ENCODE measurements at regions not wholly inside any gene's neighbourhood (a gene's known extent, or its start where the extent isn't known, plus 50 kb on each side); places are given as distances from the start of the nearest gene placed in this dataset.

DNA sequence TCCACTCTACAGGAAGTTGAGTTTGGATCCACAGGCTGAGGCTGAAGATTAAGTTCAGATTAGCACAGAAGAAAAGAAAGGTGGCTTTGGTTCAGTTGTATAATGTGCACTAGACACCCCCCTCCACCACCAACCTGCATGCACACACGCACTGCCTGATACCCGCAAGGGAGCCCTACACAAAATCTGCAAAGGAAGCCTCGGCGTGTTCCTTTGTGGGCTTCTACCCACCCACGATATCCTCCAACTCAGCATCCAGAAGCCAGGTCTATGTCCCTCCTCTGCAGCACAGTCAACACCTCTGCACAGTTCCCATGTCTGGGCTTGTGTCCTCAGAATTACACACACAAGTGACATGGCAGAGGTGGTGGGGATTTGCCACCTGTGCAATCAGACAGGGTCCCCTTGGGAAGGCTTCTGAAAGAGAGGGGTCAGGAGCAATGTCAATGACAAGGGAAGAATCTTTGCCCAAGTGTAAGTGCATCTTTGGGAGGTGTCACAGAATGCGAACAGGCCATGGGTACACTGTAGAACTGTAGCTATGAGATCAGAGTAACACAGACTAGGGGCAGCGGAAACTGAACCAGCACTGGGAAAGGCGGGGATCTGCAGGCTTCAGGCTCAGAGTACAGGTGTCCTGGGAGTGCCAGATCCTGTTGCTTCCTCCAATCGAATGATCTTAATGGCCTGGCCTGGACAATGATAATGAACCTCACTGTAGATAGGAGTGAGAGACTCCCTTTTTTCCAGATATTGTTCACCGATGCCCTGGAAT lies 148.6 kb upstream of the ETV3 start:
- no peaks in the 10 kb centered on the region for H3K36me3 ChIP-seq (ENCODE audit: control insufficient read depth, insufficient read depth, low read length)
- H3K4me1 ChIP-seq (ENCODE audit: control insufficient read depth, insufficient read depth, low read length) = no peaks in the 10 kb centered on the region
- H3K4me3 ChIP-seq (ENCODE audit: insufficient read depth, low read depth, low read length) = no peak overlapping the region

DNA sequence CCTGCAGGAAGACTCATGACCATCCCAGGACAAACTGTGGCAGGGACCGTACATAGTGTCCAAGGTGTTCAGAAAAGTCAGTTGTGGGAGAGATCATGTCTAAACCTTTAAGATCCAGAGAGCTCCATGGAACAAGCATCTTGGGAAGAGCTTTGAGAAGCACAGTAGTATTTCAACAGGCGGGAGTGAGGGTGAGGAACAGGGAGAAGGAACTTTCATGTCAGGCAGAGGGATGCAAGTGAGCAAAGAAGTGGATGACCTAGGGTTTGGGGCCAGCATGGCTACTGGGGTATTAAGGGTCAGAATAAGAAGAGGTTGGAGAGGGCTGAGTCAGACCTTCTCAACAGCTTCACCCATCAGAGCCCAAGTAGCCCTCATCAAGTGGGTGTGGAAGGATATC lies 147.9 kb upstream of the ETV3 start:
- Histone ChIP-seq H3K27ac (ENCODE audit: insufficient read depth, low read depth, low read length, poor library complexity, severe bottlenecking) (no peak overlapping the region), H3K4me1 (ENCODE audit: control insufficient read depth, insufficient read depth, low read length) (no peaks in the 10 kb centered on the region), H3K9me3 (ENCODE audit: control insufficient read depth, low read length) (no peaks in the 10 kb centered on the region), H3K36me3 (ENCODE audit: control insufficient read depth, insufficient read depth, low read length) (no peaks in the 10 kb centered on the region), H3K4me3 (ENCODE audit: insufficient read depth, low read depth, low read length) (no peak overlapping the region), H3K27me3 (ENCODE audit: control insufficient read depth, insufficient read depth, low read length, poor library complexity, severe bottlenecking) (no peaks in the 10 kb centered on the region)
- WGBS, 2 experiments = 88 to 90% methylated on average over 2 of the region's 2 CpGs

More for the DNA sequence above, 148.6 kb upstream of the ETV3 start:
- H3K9me3 ChIP-seq (ENCODE audit: control insufficient read depth, low read length) = no peaks in the 10 kb centered on the region
- H3K27me3 ChIP-seq (ENCODE audit: control insufficient read depth, insufficient read depth, low read length, poor library complexity, severe bottlenecking) = no peaks in the 10 kb centered on the region
- WGBS, 2 experiments = 95 to 96% methylated on average over 10 of the region's 10 CpGs
- no peak overlapping the region for H3K27ac ChIP-seq (ENCODE audit: insufficient read depth, low read depth, low read length, poor library complexity, severe bottlenecking)

DNA sequence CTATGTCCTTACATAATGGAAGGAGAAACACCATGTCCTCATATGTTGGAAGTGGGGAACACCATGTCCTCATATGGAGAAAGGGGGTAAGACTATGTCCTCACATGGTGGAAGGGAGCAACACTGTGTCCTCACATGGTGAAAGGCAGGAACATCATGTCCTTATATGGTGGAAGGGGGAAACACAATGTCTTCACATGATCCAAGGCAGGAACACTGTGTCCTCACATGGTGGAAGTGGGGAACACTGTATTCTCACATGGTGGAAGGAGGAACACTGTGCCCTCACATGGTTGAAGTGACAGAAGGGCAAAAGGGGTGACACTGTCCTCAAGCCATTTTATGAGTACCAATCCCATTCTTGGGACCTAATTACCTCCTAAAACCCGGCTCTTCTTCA lies 146.3 kb upstream of the ETV3 start:
- no peak overlapping the region for H3K27ac ChIP-seq (ENCODE audit: insufficient read depth, low read depth, low read length, poor library complexity, severe bottlenecking)
- H3K4me1 ChIP-seq (ENCODE audit: control insufficient read depth, insufficient read depth, low read length) = no peaks in the 10 kb centered on the region
- H3K27me3 ChIP-seq (ENCODE audit: control insufficient read depth, insufficient read depth, low read length, poor library complexity, severe bottlenecking) = no peaks in the 10 kb centered on the region
- no peak overlapping the region for H3K4me3 ChIP-seq (ENCODE audit: insufficient read depth, low read depth, low read length)
- no peaks in the 10 kb centered on the region for H3K36me3 ChIP-seq (ENCODE audit: control insufficient read depth, insufficient read depth, low read length)
- WGBS, 2 experiments = 90 to 93% methylated on average over 1 of the region's 1 CpG
- H3K9me3 ChIP-seq (ENCODE audit: control insufficient read depth, low read length) = no peaks in the 10 kb centered on the region

DNA sequence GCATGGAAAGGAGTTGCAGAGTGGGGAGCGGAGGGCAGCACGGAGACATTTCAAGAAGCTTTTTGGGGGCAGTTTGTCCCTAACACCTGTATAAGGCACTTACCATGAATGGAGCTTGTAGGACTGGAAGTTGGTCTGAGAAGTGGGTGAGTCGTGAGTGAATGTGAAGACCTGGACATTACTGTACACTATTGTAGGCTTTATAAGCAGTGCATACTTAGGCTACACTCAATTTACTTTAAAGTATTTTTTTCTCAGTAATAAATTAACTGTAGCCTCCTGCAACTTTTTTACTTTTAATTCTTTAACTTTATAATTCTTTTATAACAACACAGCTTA lies 141.6 kb upstream of the ETV3 start:
- Histone ChIP-seq H3K9me3 (ENCODE audit: control insufficient read depth, low read length) (no peaks in the 10 kb centered on the region), H3K36me3 (ENCODE audit: control insufficient read depth, insufficient read depth, low read length) (no peaks in the 10 kb centered on the region), H3K27ac (ENCODE audit: insufficient read depth, low read depth, low read length, poor library complexity, severe bottlenecking) (no peak overlapping the region), H3K4me3 (ENCODE audit: insufficient read depth, low read depth, low read length) (no peak overlapping the region), H3K4me1 (ENCODE audit: control insufficient read depth, insufficient read depth, low read length) (no peaks in the 10 kb centered on the region), H3K27me3 (ENCODE audit: control insufficient read depth, insufficient read depth, low read length, poor library complexity, severe bottlenecking) (no peaks in the 10 kb centered on the region)
- WGBS, 2 experiments = 87 to 100% methylated on average over 2 to 3 of the region's 3 CpGs

DNA sequence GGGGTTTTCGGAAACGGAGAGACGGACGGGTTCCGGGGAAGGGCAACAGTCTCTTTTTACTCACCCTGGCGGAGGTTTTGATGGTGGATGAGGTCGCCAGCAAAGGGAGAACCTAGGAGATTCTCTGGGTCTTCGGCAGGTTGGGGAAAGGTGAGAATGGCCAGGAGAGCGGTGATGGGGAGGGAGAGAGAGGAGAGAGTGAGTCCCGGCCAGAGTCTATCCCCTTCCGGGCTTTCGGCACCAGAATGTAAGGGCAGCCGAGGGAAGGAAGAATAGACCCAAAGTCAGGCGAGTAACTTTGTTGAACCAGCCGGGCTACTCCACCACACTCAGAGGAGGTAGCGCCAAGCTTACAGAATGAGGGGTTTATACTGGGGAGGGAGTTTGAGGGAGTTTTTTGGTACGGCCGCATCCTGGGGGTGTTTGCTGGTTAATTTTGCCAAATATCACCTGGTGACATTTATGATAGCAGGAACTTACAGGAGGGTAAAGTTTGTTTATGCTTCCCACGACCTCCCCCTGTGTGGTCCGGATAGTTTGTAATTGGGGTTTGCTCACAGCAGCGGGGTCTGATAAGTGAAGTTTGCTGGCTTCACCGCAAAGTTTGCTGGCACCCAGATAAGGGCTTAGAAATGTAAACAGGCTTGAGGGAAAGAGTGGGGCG lies 141.1 kb upstream of the ETV3 start:
- no peaks in the 10 kb centered on the region for H3K9me3 ChIP-seq (ENCODE audit: control insufficient read depth, low read length)
- H3K4me1 ChIP-seq (ENCODE audit: control insufficient read depth, insufficient read depth, low read length) = no peaks in the 10 kb centered on the region
- WGBS, 2 experiments = 92 to 94% methylated on average over 23 of the region's 23 CpGs
- H3K4me3 ChIP-seq (ENCODE audit: insufficient read depth, low read depth, low read length) = no peak overlapping the region
- H3K27me3 ChIP-seq (ENCODE audit: control insufficient read depth, insufficient read depth, low read length, poor library complexity, severe bottlenecking) = no peaks in the 10 kb centered on the region
- H3K27ac ChIP-seq (ENCODE audit: insufficient read depth, low read depth, low read length, poor library complexity, severe bottlenecking) = no peak overlapping the region
- H3K36me3 ChIP-seq (ENCODE audit: control insufficient read depth, insufficient read depth, low read length) = no peaks in the 10 kb centered on the region

DNA sequence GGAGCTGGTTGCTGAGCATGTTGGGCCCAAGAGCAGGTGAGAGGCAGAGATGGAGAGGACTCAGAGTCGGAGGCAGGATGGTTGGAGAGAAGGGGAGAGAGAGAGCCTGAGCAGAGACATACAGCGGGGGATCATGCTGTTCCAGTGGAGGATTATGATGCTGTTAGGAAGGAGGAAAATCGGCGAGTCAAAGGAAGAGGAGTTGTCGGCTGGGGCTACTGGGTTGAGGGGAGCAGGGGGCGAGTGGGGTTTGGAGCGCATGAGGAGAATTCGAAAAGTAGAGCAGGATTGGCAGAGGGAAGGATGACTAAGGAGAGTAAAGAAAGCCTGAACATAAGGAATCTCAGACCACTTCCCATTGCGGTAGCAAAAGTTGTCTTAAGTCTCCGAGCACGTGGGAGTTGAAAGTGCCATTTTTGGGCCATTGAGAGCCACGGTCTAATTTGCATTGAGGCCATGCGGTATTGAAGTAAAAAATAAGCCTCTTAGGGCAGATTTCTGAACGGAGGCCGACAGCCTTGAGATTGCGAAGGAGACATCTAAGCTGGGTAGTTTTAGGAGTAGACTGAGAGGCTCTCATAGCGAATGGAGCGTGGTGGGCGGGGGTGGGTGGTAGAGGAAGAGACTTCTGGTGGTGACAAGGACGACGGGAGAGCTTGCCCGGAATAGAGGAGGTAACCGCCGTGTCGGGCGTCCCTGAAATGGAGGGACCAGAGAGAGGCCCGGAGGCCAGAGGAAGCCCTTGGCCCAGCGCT lies 140.4 kb upstream of the ETV3 start:
- H3K9me3 ChIP-seq (ENCODE audit: control insufficient read depth, low read length) = no peaks in the 10 kb centered on the region
- H3K36me3 ChIP-seq (ENCODE audit: control insufficient read depth, insufficient read depth, low read length) = no peaks in the 10 kb centered on the region
- peaks cover 3% of the 10 kb centered on the region for H3K4me1 ChIP-seq (ENCODE audit: control insufficient read depth, insufficient read depth, low read length)
- WGBS, 2 experiments = 92 to 94% methylated on average over 28 of the region's 28 CpGs
- no peaks in the 10 kb centered on the region for H3K27me3 ChIP-seq (ENCODE audit: control insufficient read depth, insufficient read depth, low read length, poor library complexity, severe bottlenecking)
- H3K4me3 ChIP-seq (ENCODE audit: insufficient read depth, low read depth, low read length) = no peak overlapping the region
- no peak overlapping the region for H3K27ac ChIP-seq (ENCODE audit: insufficient read depth, low read depth, low read length, poor library complexity, severe bottlenecking)

DNA sequence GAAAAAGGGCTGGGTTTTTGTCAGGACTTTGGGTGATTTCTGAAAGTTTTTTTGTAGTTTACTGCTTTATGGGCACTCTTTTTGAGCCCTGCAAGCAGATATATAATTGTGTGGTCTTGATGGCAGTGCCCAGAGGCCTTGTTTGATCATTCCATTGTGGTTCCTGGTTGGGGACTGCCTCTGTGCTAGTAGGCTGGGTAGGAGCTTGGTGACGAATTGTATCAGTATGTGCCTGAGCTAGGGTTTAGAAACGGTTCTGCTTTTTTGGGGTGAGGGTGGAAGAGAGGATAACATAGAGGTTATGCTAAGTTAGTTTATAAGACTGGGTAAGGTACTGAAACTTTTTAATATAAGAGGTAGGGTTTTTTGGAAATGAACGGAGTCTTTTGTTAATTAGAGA lies 139.7 kb upstream of the ETV3 start:
- H3K4me1 ChIP-seq (ENCODE audit: control insufficient read depth, insufficient read depth, low read length) = peaks cover 4% of the 10 kb centered on the region
- no peaks in the 10 kb centered on the region for H3K9me3 ChIP-seq (ENCODE audit: control insufficient read depth, low read length)
- no peak overlapping the region for H3K27ac ChIP-seq (ENCODE audit: insufficient read depth, low read depth, low read length, poor library complexity, severe bottlenecking)
- no peaks in the 10 kb centered on the region for H3K27me3 ChIP-seq (ENCODE audit: control insufficient read depth, insufficient read depth, low read length, poor library complexity, severe bottlenecking)
- no peaks in the 10 kb centered on the region for H3K36me3 ChIP-seq (ENCODE audit: control insufficient read depth, insufficient read depth, low read length)
- 61 to 66% methylated on average over 3 of the region's 3 CpGs for WGBS, 2 experiments
- H3K4me3 ChIP-seq (ENCODE audit: insufficient read depth, low read depth, low read length) = no peak overlapping the region

DNA sequence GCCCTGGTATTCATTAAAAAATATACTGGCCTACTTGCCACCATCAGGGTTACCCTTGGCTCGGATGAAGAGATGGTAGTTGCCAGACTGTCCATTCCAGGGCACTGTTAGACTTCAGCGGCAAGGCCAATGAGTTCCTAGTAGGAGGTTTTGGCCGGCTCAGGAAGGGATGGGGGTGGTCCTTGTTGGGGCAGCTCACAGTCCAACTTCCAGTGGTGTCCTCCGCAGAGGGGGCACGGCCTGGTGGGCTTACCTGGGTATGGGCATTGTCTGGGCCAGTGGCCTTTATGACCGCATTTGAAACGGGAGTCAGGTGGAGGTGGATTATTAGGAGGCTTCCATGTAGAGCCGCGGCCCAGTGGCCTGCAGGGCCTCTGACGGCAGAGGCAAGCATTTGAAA lies 139.1 kb upstream of the ETV3 start:
- WGBS, 2 experiments = 92 to 95% methylated on average over 10 of the region's 10 CpGs

DNA sequence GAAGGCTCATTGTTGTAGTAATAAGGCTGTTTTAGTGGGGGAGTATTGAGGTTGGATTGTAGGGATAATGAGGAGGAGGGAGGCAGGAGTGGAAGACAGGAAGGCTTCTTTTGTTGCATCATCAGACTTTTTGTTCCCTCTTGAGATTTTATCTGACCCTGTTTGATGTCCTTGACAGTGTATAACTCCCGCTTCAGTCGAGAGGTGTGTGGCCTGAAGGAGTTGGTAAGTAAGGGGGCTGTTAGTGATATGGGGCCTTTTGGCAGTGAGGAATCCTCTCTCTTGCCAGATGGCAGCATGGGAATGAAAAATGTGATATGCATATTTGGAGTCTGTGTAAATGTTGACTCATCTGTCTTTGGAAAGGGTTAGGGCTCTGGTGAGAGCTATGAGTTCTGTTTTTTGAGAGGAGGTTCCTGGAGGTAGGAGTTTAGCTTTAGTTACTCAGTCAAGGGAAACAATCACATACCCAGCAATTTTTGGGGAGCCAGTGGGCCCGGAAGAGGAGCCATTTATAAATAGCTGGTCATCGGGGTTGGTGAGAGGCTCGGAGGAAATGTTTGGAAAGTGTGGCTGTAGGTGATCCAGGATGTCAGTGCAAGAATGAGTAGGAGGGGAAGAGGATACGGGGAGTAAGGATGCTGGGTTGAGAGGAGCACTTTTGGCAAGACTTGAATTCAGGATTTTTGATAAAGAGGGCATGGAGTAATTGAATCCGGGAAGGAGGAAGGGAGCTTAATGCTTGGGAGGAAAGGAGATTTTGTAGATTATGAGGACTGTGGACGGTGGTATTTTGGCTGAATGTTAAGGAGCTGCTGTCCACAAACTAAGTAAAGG lies 136.7 kb upstream of the ETV3 start:
- Histone ChIP-seq H3K9me3 (ENCODE audit: control insufficient read depth, low read length) (no peaks in the 10 kb centered on the region), H3K36me3 (ENCODE audit: control insufficient read depth, insufficient read depth, low read length) (no peaks in the 10 kb centered on the region), H3K4me3 (ENCODE audit: insufficient read depth, low read depth, low read length) (no peak overlapping the region), H3K27me3 (ENCODE audit: control insufficient read depth, insufficient read depth, low read length, poor library complexity, severe bottlenecking) (no peaks in the 10 kb centered on the region), H3K27ac (ENCODE audit: insufficient read depth, low read depth, low read length, poor library complexity, severe bottlenecking) (no peak overlapping the region), H3K4me1 (ENCODE audit: control insufficient read depth, insufficient read depth, low read length) (peaks cover 4% of the 10 kb centered on the region)
- 90 to 91% methylated on average over 8 of the region's 8 CpGs for WGBS, 2 experiments

More for the DNA sequence above, 139.1 kb upstream of the ETV3 start:
- Histone ChIP-seq H3K27me3 (ENCODE audit: control insufficient read depth, insufficient read depth, low read length, poor library complexity, severe bottlenecking) (no peaks in the 10 kb centered on the region), H3K9me3 (ENCODE audit: control insufficient read depth, low read length) (no peaks in the 10 kb centered on the region), H3K4me1 (ENCODE audit: control insufficient read depth, insufficient read depth, low read length) (peaks cover 4% of the 10 kb centered on the region), H3K4me3 (ENCODE audit: insufficient read depth, low read depth, low read length) (no peak overlapping the region), H3K36me3 (ENCODE audit: control insufficient read depth, insufficient read depth, low read length) (no peaks in the 10 kb centered on the region), H3K27ac (ENCODE audit: insufficient read depth, low read depth, low read length, poor library complexity, severe bottlenecking) (no peak overlapping the region)
